Natural killer cell (primary cell): ENCODE measurements at regions not wholly inside any gene's neighbourhood (a gene's known extent, or its start where the extent isn't known, plus 50 kb on each side); places are given as distances from the start of the nearest gene placed in this dataset.

Experiments used
- ATAC-seq, 3 donors: fragments of 150-1000 bp in 2 of 3; fragments of 200-7000 bp in 1 of 3; cut with Tn5 transposase; 1 replicate in 1 of 3; 2 replicates in 2 of 3; pipeline ENCODE4 v1.10.0; 2021; ENCODE audit warnings: mild to moderate bottlenecking in 2 of 3, moderate library complexity in 2 of 3
- DNase-seq, 2 donors: peaks; one replicate each; pipeline versions ENCODE4 v3.0.0 to v3.0.0-alpha.2; 2013 to 2021; ENCODE audit warnings: mixed read lengths in 1 of 2
- H3K27ac ChIP-seq: one replicate; pipeline ENCODE4 v1.5.1; 2013; ENCODE audit warnings: mild to moderate bottlenecking, low read length
- H3K27me3 ChIP-seq: one replicate; pipeline ENCODE4 v1.6.1; 2013; ENCODE audit warnings: low read length; ENCODE audit not compliant: control insufficient read depth, insufficient read depth
- H3K36me3 ChIP-seq: one replicate; pipeline ENCODE4 v1.6.1; 2013; ENCODE audit warnings: low read length; ENCODE audit not compliant: control insufficient read depth, insufficient read depth
- H3K4me1 ChIP-seq: one replicate; pipeline ENCODE4 v1.6.1; 2013; ENCODE audit warnings: low read length; ENCODE audit not compliant: control insufficient read depth, insufficient read depth
- H3K4me3 ChIP-seq: one replicate; pipeline ENCODE4 v1.5.1; 2013; ENCODE audit warnings: low read length
- H3K9me3 ChIP-seq: one replicate; pipeline ENCODE4 v1.6.1; 2013; ENCODE audit warnings: low read length; ENCODE audit not compliant: control insufficient read depth, insufficient read depth
- H3K27ac Mint-ChIP-seq, 2 donors: one replicate each; pipeline ENCODE4 v1.8.0; 2022; ENCODE audit warnings: mild to moderate bottlenecking in 2 of 2, mixed read lengths in 2 of 2, moderate library complexity in 1 of 2
- H3K27me3 Mint-ChIP-seq, 2 donors: one replicate each; pipeline ENCODE4 v1.8.0; 2022; ENCODE audit warnings: low read depth in 2 of 2, mixed read lengths in 2 of 2
- H3K36me3 Mint-ChIP-seq: one replicate; pipeline ENCODE4 v1.8.0; 2022; ENCODE audit warnings: mixed read lengths
- H3K4me1 Mint-ChIP-seq, 2 donors: one replicate each; pipeline ENCODE4 v1.8.0; 2022; ENCODE audit warnings: mixed read lengths in 2 of 2
- H3K4me3 Mint-ChIP-seq: one replicate; pipeline ENCODE4 v1.8.0; 2022; ENCODE audit warnings: mild to moderate bottlenecking, moderate library complexity, mixed read lengths
- H3K9me3 Mint-ChIP-seq, 2 donors: one replicate each; pipeline ENCODE4 v1.8.0; 2022; ENCODE audit warnings: mixed read lengths in 2 of 2
- WGBS: methylation state at CpG from one replicate; pipeline ENCODE4 v1.1.7; 2013; ENCODE audit warnings: missing lambda C conversion rate; ENCODE audit not compliant: insufficient coverage; 5-methylcytosine and 5-hydroxymethylcytosine counted together
- intact Hi-C: fragments of 100-400 bp; cut with micrococcal nuclease; formaldehyde crosslinking; loops from one replicate; pipeline ENCODE4 v1.14.2; 2022
- TF ChIP-seq, protein P1 (sequence below): fragments of 200-600 bp; IDR thresholded peaks from one replicate; pipeline ENCODE4 v1.8.0; 2022; ENCODE audit warnings: antibody characterized with exemption

- H3K36me3 Mint-ChIP-seq: no peaks in the 10 kb centered on the region
- Histone ChIP-seq H3K9me3 (no peaks in the 10 kb centered on the region), H3K4me1 (no peaks in the 10 kb centered on the region), H3K4me3 (no peak overlapping the region), H3K27me3 (no peaks in the 10 kb centered on the region), H3K36me3 (no peaks in the 10 kb centered on the region), H3K27ac (no peak overlapping the region)
- no peaks in the 10 kb centered on the region for H3K4me1 Mint-ChIP-seq
- peaks cover 0 to 5% of the 10 kb centered on the region in 2 donors for H3K27me3 Mint-ChIP-seq
- 80% methylated on average over 2 of the region's 2 CpGs for WGBS
- H3K9me3 Mint-ChIP-seq: peaks cover 0 to 4% of the 10 kb centered on the region in 2 donors
- TF ChIP-seq, protein P1, sequence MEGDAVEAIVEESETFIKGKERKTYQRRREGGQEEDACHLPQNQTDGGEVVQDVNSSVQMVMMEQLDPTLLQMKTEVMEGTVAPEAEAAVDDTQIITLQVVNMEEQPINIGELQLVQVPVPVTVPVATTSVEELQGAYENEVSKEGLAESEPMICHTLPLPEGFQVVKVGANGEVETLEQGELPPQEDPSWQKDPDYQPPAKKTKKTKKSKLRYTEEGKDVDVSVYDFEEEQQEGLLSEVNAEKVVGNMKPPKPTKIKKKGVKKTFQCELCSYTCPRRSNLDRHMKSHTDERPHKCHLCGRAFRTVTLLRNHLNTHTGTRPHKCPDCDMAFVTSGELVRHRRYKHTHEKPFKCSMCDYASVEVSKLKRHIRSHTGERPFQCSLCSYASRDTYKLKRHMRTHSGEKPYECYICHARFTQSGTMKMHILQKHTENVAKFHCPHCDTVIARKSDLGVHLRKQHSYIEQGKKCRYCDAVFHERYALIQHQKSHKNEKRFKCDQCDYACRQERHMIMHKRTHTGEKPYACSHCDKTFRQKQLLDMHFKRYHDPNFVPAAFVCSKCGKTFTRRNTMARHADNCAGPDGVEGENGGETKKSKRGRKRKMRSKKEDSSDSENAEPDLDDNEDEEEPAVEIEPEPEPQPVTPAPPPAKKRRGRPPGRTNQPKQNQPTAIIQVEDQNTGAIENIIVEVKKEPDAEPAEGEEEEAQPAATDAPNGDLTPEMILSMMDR: no peak
- no peak for ATAC-seq
- H3K4me3 Mint-ChIP-seq: no peak overlapping the region
- intact Hi-C loops: no loop called here
- H3K27ac Mint-ChIP-seq: no peak overlapping the region
- no peak for DNase-seq
Observed at GRCh38 chr1:101730559-101730958, 266.2 kb downstream of the OLFM3 start.

DNA sequence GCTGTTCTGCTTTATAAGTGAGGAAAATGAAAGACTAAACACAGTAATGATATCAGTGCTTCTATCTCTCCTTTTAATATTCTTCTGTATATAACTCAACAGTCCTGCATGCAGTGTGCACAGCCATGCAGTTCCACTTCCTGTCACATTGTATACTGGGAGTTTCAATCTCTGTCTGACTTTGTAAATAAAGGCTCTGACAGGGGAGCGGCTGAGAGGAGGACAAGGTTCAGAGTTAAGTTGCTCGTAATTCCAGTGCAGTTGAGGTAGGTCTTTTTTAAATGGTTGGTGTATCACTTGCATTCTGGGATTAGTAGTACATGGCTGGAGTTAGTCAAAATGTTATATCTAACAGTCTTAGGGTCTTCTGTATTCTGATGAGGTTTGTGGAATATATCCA, 264.5 kb downstream of the OLFM3 start:
- Mint-ChIP-seq H3K9me3 (peaks cover 0 to 4% of the 10 kb centered on the region in 2 donors), H3K4me1 (no peaks in the 10 kb centered on the region), H3K36me3 (no peaks in the 10 kb centered on the region), H3K27ac (no peak overlapping the region), H3K27me3 (peaks cover 0 to 5% of the 10 kb centered on the region in 2 donors), H3K4me3 (no peak overlapping the region)
- Histone ChIP-seq H3K4me3 (no peak overlapping the region), H3K9me3 (no peaks in the 10 kb centered on the region), H3K4me1 (no peaks in the 10 kb centered on the region), H3K27me3 (no peaks in the 10 kb centered on the region), H3K36me3 (no peaks in the 10 kb centered on the region), H3K27ac (no peak overlapping the region)
- DNase-seq: no peak
- no peak for ATAC-seq
- intact Hi-C loops: no loop called here
- TF ChIP-seq, protein P1: no peak
- WGBS: 90% methylated on average over 2 of the region's 2 CpGs

GRCh38 chr1:101733340-101733739, 263.4 kb downstream of the OLFM3 start:
- Histone ChIP-seq H3K36me3 (no peaks in the 10 kb centered on the region), H3K27me3 (no peaks in the 10 kb centered on the region), H3K9me3 (no peaks in the 10 kb centered on the region), H3K4me3 (no peak overlapping the region), H3K4me1 (no peaks in the 10 kb centered on the region), H3K27ac (no peak overlapping the region)
- H3K27me3 Mint-ChIP-seq: peaks cover 0 to 5% of the 10 kb centered on the region in 2 donors
- no peak for ATAC-seq
- no peaks in the 10 kb centered on the region for H3K4me1 Mint-ChIP-seq
- H3K4me3 Mint-ChIP-seq: no peak overlapping the region
- TF ChIP-seq, protein P1: no peak
- no peaks in the 10 kb centered on the region for H3K36me3 Mint-ChIP-seq
- H3K9me3 Mint-ChIP-seq: peaks cover 0 to 4% of the 10 kb centered on the region in 2 donors
- no peak overlapping the region for H3K27ac Mint-ChIP-seq
- DNase-seq: no peak
- intact Hi-C loops: no loop called here

- H3K36me3 ChIP-seq: no peaks in the 10 kb centered on the region
- intact Hi-C loops: no loop called here
- TF ChIP-seq, protein P1: no peak
- Mint-ChIP-seq H3K9me3 (peaks cover 0 to 3% of the 10 kb centered on the region in 2 donors), H3K36me3 (no peaks in the 10 kb centered on the region), H3K27me3 (peaks cover 0 to 5% of the 10 kb centered on the region in 2 donors), H3K4me1 (no peaks in the 10 kb centered on the region), H3K4me3 (no peak overlapping the region), H3K27ac (no peak overlapping the region)
- no peaks in the 10 kb centered on the region for H3K4me1 ChIP-seq
- no peak overlapping the region for H3K4me3 ChIP-seq
- H3K27me3 ChIP-seq: no peaks in the 10 kb centered on the region
- no peak overlapping the region for H3K27ac ChIP-seq
- ATAC-seq (no peak), DNase-seq (no peak)
- no peaks in the 10 kb centered on the region for H3K9me3 ChIP-seq
- no CpG with 5 or more reads among the region's 1 CpG for WGBS
Observed at GRCh38 chr1:101738475-101738874, 258.3 kb downstream of the OLFM3 start.
